Hepatic stellate cell (primary cell): ENCODE measurements at regions not wholly inside any gene's neighbourhood (a gene's known extent, or its start where the extent isn't known, plus 50 kb on each side); places are given as distances from the start of the nearest gene placed in this dataset.
"Not testable (repeated sequence)": the region's sequence is repeated elsewhere in the genome, so short reads cannot be mapped to it uniquely, and the experiment has no call there.

ENCODE experiments used
- DNase-seq: peaks from one replicate; pipeline ENCODE4 v3.0.0; 2011; ENCODE audit warnings: low spot score

DNA sequence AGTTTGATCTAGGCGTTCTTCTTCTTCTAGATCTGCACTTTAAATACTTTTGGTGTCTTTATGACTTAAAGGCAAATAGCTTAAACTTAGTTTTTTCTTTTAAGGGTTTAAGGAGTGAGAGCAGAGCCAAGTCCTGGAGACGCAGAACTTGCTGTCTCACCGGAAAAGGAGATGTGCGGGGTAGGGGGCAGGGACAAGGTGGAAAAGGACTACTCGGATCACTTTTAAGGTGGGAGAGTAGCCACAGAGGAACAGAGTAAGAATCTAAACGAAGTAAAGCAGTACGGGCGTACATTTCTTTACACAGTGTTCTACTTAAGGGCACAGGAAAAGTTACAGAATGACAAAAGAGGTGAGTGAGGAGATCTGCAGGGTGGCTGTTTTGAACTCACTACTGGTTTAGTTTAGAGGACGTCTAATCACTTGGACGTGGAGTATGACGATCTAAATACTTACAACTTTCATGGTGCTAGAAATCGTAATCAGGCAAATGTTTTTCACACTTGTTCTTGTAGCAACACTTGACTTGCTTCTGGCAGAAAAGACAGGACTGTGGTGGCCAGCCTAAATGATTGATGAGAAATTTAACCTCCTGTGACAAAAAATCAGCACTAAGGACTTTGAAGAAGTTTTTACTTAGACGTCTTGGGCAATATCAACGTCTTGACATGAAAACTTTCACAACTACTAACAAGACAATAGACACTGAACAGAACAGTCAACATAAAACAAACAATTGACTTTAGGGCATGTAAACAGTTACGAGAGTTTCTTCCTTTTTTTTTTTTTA lies 127.0 kb downstream of the ART5 start:
- DNase-seq = not testable (repeated sequence)

GRCh38 chr11:3513311-3513710 lies 128.5 kb downstream of the ART5 start:
- not testable (repeated sequence) for DNase-seq

- not testable (repeated sequence) for DNase-seq
Measured at GRCh38 chr11:3512751-3513150, 129.0 kb downstream of the ART5 start.

- DNase-seq = not testable (repeated sequence)
Measured at GRCh38 chr11:3512133-3512703, 129.6 kb downstream of the ART5 start.

GRCh38 chr11:3511416-3512132 lies 130.2 kb downstream of the ART5 start:
- DNase-seq = not testable (repeated sequence)

DNA sequence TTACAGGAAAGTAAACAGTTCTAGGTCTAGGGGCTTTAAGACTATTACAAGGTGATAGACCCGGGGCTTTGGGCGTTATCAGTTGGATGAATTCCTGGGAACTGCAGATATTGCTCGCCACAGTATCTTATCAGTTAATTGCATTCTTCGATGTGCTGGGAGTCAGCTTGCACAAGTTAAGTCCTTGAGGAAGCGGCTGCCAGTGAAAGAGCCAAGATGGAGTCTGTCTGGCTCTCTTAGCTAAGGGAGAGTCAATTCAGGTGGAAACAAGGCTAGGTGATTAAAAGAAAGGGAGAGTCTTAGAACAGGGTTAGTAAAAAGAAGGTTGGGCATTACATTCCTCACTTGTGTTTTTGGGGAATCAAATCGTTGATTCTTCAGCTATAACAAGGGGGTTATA lies 130.6 kb upstream of the ZNF195 start:
- not testable (repeated sequence) for DNase-seq

DNA sequence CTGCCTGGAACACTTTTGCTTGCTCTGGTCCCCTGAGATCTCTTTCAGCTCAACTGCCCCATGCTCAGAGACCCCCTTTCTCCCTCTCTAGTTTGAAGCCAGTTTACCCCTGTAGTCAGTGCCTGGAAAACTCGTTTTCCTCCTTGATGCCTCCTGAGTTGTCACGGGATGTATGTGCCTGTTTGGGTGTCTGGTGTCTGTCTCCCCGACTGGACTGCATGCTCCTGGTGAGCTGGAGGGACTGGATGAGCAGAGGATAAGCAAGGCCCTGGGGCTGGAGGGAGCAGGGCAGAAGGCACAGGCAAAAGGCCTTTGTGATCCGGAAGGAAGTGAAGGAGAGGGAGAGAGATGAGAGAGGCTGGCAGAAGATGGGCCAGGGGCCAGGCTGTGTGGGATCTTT lies 120.3 kb upstream of the ZNF195 start:
- not testable (repeated sequence) for DNase-seq

DNA sequence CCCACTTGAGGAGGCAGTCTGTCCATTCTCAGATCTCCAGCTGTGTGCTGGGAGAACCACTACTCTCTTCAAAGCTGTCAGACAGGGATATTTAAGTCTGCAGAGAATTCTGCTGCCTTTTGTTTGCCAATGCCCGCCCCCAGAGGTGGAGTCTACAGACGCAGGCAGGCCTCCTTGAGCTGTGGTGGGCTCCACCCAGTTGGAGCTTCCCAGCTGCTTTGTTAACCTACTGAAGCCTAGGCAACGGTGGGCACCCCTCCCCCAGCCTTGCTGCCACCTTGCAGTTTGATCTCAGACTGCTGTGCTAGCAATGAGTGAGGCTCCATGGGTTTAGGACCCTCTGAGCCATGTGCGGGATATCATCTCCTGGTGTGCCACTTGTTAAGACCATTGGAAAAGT lies 119.4 kb upstream of the ZNF195 start:
- DNase-seq = not testable (repeated sequence)

GRCh38 chr11:3493152-3493551 lies 114.2 kb upstream of the ZNF195 start:
- not testable (repeated sequence) for DNase-seq

- not testable (repeated sequence) for DNase-seq
Measured at GRCh38 chr11:3488003-3488402, 109.1 kb upstream of the ZNF195 start.

- DNase-seq = not testable (repeated sequence)
Measured at GRCh38 chr11:3485737-3486136, 106.8 kb upstream of the ZNF195 start.

- not testable (repeated sequence) for DNase-seq
Measured at GRCh38 chr11:3476937-3477885, 98.3 kb upstream of the ZNF195 start.

DNA sequence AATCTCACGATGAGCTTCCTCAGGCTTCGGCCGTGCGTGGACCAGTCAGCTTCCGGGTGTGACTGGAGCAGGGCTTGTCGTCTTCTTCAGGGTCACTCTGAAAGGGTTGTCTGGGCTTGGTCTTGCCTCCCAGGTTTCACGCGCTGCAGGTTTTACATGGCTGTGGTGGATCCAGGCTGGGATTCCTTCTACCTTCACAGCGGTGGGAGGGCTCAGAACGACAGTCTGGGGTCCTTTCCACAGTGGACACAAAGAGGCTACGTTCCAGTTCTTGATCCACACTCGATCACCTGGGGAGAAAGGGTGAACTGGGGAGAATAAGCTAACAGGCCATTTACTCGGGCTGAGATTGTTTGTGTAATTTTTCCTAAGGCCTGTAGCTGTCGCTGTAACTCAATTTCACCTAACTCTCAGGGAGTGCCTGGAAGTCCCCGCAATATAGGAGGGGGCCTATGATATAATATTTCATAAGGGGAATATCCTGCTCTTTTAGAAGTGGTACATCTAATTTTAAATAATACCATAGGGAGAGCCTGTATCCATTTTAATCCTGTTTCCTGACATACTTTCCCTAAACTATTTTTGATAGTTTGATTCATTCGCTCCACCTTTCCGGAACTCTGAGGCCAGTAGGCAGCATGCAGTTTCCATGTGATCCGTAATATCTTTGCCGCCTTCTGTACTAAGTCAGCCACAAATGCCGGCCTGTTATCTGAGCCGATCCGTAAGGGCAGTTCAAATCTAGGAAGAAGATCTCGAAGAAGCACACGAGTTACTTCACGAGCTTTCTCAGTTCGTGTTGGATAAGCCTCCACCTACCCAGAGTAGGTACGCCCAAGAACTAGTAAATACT lies 97.4 kb upstream of the ZNF195 start:
- DNase-seq = not testable (repeated sequence)

GRCh38 chr11:3468963-3469362 lies 90.0 kb upstream of the ZNF195 start:
- not testable (repeated sequence) for DNase-seq

DNA sequence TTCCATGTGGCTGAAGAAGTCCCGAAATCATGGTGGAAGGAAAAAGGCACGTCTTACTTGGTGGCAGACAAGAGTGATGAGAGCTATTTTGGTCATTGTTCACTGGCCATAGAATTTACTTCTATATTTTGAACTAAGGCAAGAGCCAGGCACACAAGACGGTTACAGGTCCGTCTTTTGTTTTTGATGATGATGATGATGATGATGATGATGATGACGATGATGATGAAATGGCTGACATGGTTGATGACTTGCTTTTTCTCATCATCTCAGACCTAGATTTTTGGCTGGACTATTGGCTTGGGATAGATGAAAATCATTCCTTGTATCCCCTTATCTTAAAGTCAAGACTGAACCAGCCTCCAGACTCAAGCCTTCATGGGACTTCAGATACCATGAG lies 88.7 kb upstream of the ZNF195 start:
- DNase-seq = not testable (repeated sequence)

DNA sequence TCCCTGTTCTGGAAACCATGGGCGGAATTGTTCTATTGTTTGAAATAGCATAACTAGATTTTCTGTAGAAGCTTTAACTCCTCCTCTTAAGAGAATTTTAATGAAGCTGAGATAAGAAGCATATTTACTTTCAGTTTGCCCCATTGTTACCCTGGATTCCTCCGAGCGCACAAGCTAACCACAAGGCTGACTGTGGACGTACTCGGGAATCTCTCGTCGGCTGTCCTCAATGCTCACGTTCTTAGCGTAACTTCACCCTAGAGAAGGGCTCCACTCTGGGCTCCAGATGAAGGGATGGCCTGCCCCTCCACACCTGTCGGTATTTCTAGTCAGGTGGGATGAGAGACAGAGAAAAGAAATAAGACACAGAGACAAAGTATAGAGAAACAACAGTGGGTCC lies 76.7 kb upstream of the ZNF195 start:
- not testable (repeated sequence) for DNase-seq

- DNase-seq = not testable (repeated sequence)
Measured at GRCh38 chr11:3454844-3455243, 75.9 kb upstream of the ZNF195 start.

- DNase-seq = not testable (repeated sequence)
Measured at GRCh38 chr11:3453596-3454256, 74.8 kb upstream of the ZNF195 start.

DNA sequence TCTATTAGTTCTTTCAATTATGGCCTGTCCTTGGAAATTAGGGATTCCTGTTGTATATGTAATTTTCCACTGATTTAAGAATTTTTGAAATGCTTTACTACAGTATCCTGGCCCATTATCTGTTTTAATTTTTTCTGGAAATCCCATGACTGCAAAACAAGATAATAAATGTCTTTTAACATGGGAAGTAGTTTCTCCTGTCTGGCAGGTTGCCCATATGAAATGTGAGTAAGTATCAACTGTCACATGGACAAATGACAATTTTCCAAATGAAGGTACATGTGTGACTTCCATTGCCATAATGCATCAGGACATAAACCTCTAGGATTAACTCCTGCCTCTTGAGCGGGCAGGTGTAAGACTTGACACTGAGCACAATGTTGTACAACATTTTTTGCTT lies 71.9 kb upstream of the ZNF195 start:
- not testable (repeated sequence) for DNase-seq

DNA sequence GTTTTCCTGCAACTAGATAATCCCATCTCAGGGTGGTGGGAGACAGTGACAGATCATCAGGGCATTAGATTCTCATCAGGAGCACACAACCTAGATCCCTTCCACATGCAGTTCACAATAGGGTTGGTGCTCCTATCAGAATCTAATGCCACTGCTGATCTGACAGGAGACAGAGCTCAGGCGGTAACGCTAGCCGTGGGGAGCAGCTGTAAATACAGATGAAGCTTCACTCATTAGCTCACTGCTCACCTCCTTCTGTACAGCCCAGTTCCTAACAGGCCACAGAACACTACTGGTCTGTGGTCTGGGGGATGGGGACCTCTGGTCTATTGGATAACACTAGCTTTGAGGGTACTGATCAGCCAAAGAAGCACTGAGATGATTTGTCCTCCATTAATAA lies 66.6 kb upstream of the ZNF195 start:
- DNase-seq = not testable (repeated sequence)
